ENCODE measurements at regions not wholly inside any gene's neighbourhood (a gene's known extent, or its start where the extent isn't known, plus 50 kb on each side); places are given as distances from the start of the nearest gene placed in this dataset.

DNA sequence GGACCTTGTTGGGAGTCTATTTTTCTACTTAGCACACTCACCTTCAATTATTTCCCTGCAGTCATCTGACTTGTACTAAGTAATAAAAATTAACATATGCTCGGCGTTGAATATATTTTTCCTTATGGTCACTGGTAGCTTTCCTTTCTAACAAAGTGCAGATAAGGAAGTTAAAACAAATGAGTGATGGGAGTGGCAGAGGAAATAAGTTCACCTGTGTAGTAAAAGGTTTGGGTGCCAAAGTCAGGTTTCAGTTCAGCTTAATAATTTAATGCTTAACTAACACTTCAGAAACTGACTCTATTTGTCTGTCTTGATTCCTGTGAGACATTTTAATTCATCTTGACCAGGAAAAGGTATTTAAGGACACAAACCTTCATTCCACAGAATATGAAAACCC is 184.4 kb downstream of the PCDH7 start:
- ATAC-seq (ENCODE audit: low FRiP score in 2 of 2), result no peak
- no peak for DNase-seq

DNA sequence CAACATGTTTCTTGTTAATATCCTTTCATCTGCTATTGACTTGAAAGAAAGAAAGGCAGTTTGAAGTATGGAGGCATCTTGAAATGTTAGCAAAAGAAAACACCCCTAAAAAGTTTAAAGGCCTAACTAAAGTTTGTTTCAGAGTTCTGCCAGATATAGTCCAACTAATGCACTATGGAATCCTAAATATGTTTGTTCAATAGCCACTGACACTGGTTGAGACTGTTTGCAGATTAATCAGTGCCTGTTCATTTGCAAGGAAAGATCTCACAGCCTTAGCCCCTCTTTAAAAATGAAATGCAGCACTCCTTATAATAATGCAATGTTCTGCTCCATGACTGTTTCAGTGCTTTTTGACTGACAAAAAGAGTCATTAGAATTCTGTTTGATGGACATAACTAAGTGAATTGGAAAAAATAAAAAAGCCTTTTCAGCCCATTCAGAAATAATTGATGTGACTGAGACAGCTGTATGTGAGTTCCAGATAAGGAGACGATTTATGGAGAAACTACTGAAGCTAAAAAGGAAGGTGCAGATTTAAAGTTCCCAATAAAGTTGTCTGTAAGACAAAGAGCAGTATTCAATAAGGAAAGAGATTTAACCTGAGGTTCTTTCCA is 192.0 kb downstream of the PCDH7 start:
- ATAC-seq (ENCODE audit: low FRiP score in 2 of 2), result no peak
- Histone ChIP-seq H3K4me1 (no peaks in the 10 kb centered on the region), H3K4me3 (no peak overlapping the region), H3K36me3 (no peaks in the 10 kb centered on the region), H3K27ac (no peak overlapping the region), H3K9me3 (no peaks in the 10 kb centered on the region), H3K27me3 (no peaks in the 10 kb centered on the region)
- no peak for DNase-seq
- TF ChIP-seq, protein P1, sequence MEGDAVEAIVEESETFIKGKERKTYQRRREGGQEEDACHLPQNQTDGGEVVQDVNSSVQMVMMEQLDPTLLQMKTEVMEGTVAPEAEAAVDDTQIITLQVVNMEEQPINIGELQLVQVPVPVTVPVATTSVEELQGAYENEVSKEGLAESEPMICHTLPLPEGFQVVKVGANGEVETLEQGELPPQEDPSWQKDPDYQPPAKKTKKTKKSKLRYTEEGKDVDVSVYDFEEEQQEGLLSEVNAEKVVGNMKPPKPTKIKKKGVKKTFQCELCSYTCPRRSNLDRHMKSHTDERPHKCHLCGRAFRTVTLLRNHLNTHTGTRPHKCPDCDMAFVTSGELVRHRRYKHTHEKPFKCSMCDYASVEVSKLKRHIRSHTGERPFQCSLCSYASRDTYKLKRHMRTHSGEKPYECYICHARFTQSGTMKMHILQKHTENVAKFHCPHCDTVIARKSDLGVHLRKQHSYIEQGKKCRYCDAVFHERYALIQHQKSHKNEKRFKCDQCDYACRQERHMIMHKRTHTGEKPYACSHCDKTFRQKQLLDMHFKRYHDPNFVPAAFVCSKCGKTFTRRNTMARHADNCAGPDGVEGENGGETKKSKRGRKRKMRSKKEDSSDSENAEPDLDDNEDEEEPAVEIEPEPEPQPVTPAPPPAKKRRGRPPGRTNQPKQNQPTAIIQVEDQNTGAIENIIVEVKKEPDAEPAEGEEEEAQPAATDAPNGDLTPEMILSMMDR (IDR thresholded peaks at IDR 0.05), result no peak
- TF ChIP-seq POLR2AphosphoS5 (IDR thresholded peaks at IDR 0.05) (no peak), EP300 (IDR thresholded peaks at IDR 0.05) (no peak), POLR2A (IDR thresholded peaks at IDR 0.05) (no peak)
- 14 to 17% methylated on average over 1 of the region's 1 CpG for WGBS, 2 donors

More for the DNA sequence above, 184.4 kb downstream of the PCDH7 start:
- no peaks in the 10 kb centered on the region for H3K4me1 ChIP-seq
- H3K27me3 ChIP-seq, result no peaks in the 10 kb centered on the region
- H3K27ac ChIP-seq, result no peak overlapping the region
- H3K4me3 ChIP-seq, result no peak overlapping the region
- no peaks in the 10 kb centered on the region for H3K9me3 ChIP-seq
- no peaks in the 10 kb centered on the region for H3K36me3 ChIP-seq
- no peak for TF ChIP-seq POLR2AphosphoS5 (IDR thresholded peaks at IDR 0.05)
- no peak for TF ChIP-seq EP300 (IDR thresholded peaks at IDR 0.05)
- TF ChIP-seq, protein P1 (IDR thresholded peaks at IDR 0.05), result no peak
- no peak for TF ChIP-seq POLR2A (IDR thresholded peaks at IDR 0.05)
- 58 to 64% methylated on average over 2 of the region's 2 CpGs for WGBS, 2 donors

DNA sequence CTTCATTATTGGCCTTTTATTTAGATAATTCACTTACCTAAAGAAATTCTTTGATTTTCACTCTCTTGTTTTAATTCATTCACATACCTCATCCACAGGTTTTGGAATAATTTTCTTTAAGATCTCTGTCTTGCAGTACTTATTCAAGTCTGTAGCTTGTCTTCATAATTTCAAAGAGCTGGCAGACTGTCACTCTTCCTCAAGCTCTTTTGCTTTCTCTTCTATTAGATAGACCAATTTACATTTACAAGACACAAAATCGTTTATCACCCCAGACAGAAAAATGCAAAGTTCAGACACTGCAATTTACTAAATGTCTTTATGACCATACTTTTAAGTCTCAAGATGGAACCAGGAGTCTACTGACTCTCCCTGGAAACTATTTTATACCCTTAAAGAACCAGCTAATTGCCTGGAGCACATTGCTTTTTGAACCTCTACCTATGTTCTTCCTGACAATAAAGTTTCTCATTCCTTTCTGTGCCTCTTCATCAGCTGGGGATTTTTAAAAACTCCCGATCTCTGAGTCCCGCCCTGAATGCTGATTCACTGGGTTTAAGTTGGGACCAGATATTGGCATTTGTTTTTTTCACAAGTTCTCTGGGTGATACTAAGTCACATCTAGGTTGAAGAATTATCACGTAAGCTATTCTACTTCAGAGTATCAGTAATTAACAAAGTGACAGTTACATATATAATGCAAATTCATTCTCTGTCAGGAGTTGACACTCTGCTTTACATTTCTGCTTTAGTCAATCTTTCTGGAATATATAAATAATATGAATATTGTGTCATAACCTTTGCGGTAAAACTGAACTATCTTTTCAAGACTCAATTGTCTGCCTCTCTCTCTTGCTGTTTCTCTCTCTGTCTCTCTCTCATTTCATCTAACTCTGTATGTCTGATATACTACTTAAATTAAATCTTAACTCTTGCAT is 196.4 kb downstream of the PCDH7 start:
- DNase-seq, result no peak
- no peaks in the 10 kb centered on the region for H3K4me1 ChIP-seq
- no peaks in the 10 kb centered on the region for H3K9me3 ChIP-seq
- WGBS, 2 donors, result 90% methylated on average over 5 of the region's 5 CpGs
- no peak for TF ChIP-seq POLR2AphosphoS5 (IDR thresholded peaks at IDR 0.05)
- TF ChIP-seq POLR2A (IDR thresholded peaks at IDR 0.05), result no peak
- no peak for TF ChIP-seq EP300 (IDR thresholded peaks at IDR 0.05)
- TF ChIP-seq, protein P1 (IDR thresholded peaks at IDR 0.05), result no peak
- no peaks in the 10 kb centered on the region for H3K27me3 ChIP-seq
- no peaks in the 10 kb centered on the region for H3K36me3 ChIP-seq
- no peak for ATAC-seq (ENCODE audit: low FRiP score in 2 of 2)
- H3K27ac ChIP-seq, result no peak overlapping the region
- H3K4me3 ChIP-seq, result no peak overlapping the region

DNA sequence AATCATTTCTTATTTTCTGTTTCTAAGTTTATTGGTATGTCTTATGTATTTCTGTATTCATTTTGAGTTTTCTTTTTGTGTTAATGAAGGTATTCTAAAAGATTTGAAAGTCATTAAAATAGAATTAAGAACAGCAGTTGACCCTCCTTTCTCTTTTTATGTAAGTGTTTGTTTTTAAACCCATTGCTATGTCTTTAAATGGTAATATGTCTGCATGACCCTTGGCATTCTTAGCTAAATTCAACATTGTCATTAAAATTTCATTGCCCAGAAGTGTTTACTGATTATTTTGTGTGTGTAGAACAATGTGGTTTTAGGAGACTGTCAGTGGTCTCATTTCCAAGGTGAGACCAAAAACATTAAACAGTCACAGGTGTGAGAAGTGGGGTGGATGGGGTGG is 197.8 kb downstream of the PCDH7 start:
- H3K27ac ChIP-seq, result no peak overlapping the region
- no peaks in the 10 kb centered on the region for H3K27me3 ChIP-seq
- no peaks in the 10 kb centered on the region for H3K4me1 ChIP-seq
- ATAC-seq (ENCODE audit: low FRiP score in 2 of 2) (no peak), DNase-seq (no peak)
- no peaks in the 10 kb centered on the region for H3K36me3 ChIP-seq
- no peak overlapping the region for H3K4me3 ChIP-seq
- no peak for TF ChIP-seq POLR2A (IDR thresholded peaks at IDR 0.05)
- TF ChIP-seq, protein P1 (IDR thresholded peaks at IDR 0.05), result no peak
- no peak for TF ChIP-seq EP300 (IDR thresholded peaks at IDR 0.05)
- no peak for TF ChIP-seq POLR2AphosphoS5 (IDR thresholded peaks at IDR 0.05)
- H3K9me3 ChIP-seq, result no peaks in the 10 kb centered on the region
